Endothelial cell of umbilical vein (primary cell): ENCODE measurements at regions not wholly inside any gene's neighbourhood (a gene's known extent, or its start where the extent isn't known, plus 50 kb on each side); places are given as distances from the start of the nearest gene placed in this dataset.

ENCODE experiments used
- BruUV-seq: library from RNA; stranded (reverse); fragments of 400-500 nt; replicated peaks from 2 replicates; lab custom pipeline; 2021; lab: Mats Ljungman, UMichigan
- CTCF ChIA-PET: fragments of 300-600, 350-600 bp; sonication (Branson Sonifier 250); formaldehyde crosslinking; loops from one replicate; lab custom pipeline; 2021; ENCODE audit warnings: antibody characterized with exemption, inconsistent platforms; lab: Charles Lee
- POLR2A ChIA-PET: fragments of 300-600, 350-600 bp; sonication (Branson Sonifier 250); formaldehyde crosslinking; loops from one replicate; lab custom pipeline; 2021; ENCODE audit warnings: antibody characterized with exemption, inconsistent platforms; lab: Charles Lee
- DNase-seq: peaks from one replicate; pipeline ENCODE4 v3.0.0-alpha.2; 2011; ENCODE audit warnings: low read depth, low spot score
- FAIRE-seq: peaks from 2 replicates; lab custom pipeline; 2011; peaks lifted over from hg19 to GRCh38; lab: Jason Lieb, UNC
- H2AFZ ChIP-seq: 2 replicates; pipeline ENCODE4 v1.6.0; 2012; ENCODE audit warnings: low read depth, low read length, control low read depth, inconsistent platforms
- H3K27ac ChIP-seq: 2 replicates; pipeline ENCODE4 v1.5.1; 2011; ENCODE audit warnings: low read depth, mild to moderate bottlenecking, control low read depth, low read length, moderate library complexity; ENCODE audit not compliant: insufficient read depth
- H3K27me3 ChIP-seq, 2 experiments: 2 replicates each; pipeline versions ENCODE4 v1.6.0 to v1.6.1; 2011; ENCODE audit warnings: low read length in 2 of 2, mixed read lengths in 1 of 2; ENCODE audit not compliant: control insufficient read depth in 2 of 2, insufficient read depth in 2 of 2
- H3K36me3 ChIP-seq, 2 experiments: 2 replicates in 1 of 2; 3 replicates in 1 of 2; pipeline ENCODE4 v1.5.1; 2011; ENCODE audit warnings: low read length in 2 of 2, mild to moderate bottlenecking in 1 of 2, moderate library complexity in 1 of 2; ENCODE audit not compliant: control insufficient read depth in 2 of 2, insufficient read depth in 2 of 2; ENCODE audit errors: extremely low read depth in 1 of 2
- H3K4me1 ChIP-seq: 3 replicates; pipeline ENCODE4 v1.5.1; 2011; ENCODE audit warnings: mild to moderate bottlenecking, low read length; ENCODE audit not compliant: control insufficient read depth, insufficient read depth; ENCODE audit errors: extremely low read depth
- H3K4me2 ChIP-seq: 2 replicates; pipeline ENCODE4 v1.6.1; 2011; ENCODE audit warnings: low read length, control low read depth, mixed read lengths; ENCODE audit not compliant: insufficient read depth
- H3K4me3 ChIP-seq, 3 experiments: fragments of 200-600 bp in 1 of 3; sonication (generic), shearing (Covaris generic) in 1 of 3; replicated peaks in 1 of 3; 2 replicates each; pipeline ENCODE4 v1.5.1; 2011 to 2016; ENCODE audit warnings: control low read depth in 3 of 3, low read length in 3 of 3, mild to moderate bottlenecking in 2 of 3, inconsistent platforms in 1 of 3, low read depth in 1 of 3, moderate library complexity in 1 of 3; ENCODE audit not compliant: insufficient read depth in 1 of 3
- H3K79me2 ChIP-seq: 2 replicates; pipeline ENCODE4 v1.6.0; 2012; ENCODE audit warnings: low read length, inconsistent platforms; ENCODE audit not compliant: control insufficient read depth, insufficient read depth
- H3K9ac ChIP-seq: replicated peaks from 2 replicates; pipeline ENCODE3; 2011; ENCODE audit warnings: low read length, control low read depth; ENCODE audit not compliant: insufficient read depth; ENCODE audit errors: extremely low read depth
- H3K9me1 ChIP-seq: replicated peaks from 3 replicates; pipeline ENCODE4 v1.6.0; 2011; ENCODE audit warnings: mild to moderate bottlenecking, low read length; ENCODE audit not compliant: control insufficient read depth, insufficient read depth; ENCODE audit errors: extremely low read depth
- H3K9me3 ChIP-seq: replicated peaks from 2 replicates; pipeline ENCODE4 v1.5.1; 2012; ENCODE audit warnings: low read length, inconsistent platforms; ENCODE audit not compliant: control insufficient read depth, insufficient read depth
- H4K20me1 ChIP-seq: replicated peaks from 2 replicates; pipeline ENCODE3; 2011; ENCODE audit warnings: mild to moderate bottlenecking, low read length; ENCODE audit not compliant: control insufficient read depth, insufficient read depth; ENCODE audit errors: extremely low read depth
- EZH2 ChIP-seq: IDR thresholded peaks from 2 replicates; pipeline ENCODE4 v1.6.1; 2012; ENCODE audit warnings: borderline replicate concordance, low read depth, mild to moderate bottlenecking, moderate library complexity, low read length, inconsistent platforms; ENCODE audit not compliant: severe bottlenecking
- FOS ChIP-seq: IDR thresholded peaks from 2 replicates; pipeline ENCODE4 v1.6.1; 2011; ENCODE audit warnings: mild to moderate bottlenecking, low read length, moderate library complexity, borderline replicate concordance; ENCODE audit not compliant: insufficient read depth
- GATA2 ChIP-seq: IDR thresholded peaks from 2 replicates; pipeline ENCODE4 v1.7.0; 2011; ENCODE audit warnings: low read depth, mild to moderate bottlenecking, moderate library complexity, mixed read lengths, low read length; ENCODE audit not compliant: insufficient read length, insufficient read depth
- JUN ChIP-seq: IDR thresholded peaks from 2 replicates; pipeline ENCODE4 v1.6.1; 2011; ENCODE audit warnings: borderline replicate concordance, low read depth; ENCODE audit not compliant: insufficient read length, insufficient read depth
- MYC ChIP-seq: IDR thresholded peaks from one replicate; pipeline ENCODE4 v1.6.1; 2011; ENCODE audit warnings: mild to moderate bottlenecking, low read depth, low read length
- POLR2A ChIP-seq: IDR thresholded peaks from 2 replicates; pipeline ENCODE4 v1.6.1; 2012; ENCODE audit warnings: low read depth, mild to moderate bottlenecking, control low read depth, low read length
- POLR2AphosphoS5 ChIP-seq: IDR thresholded peaks from 2 replicates; pipeline ENCODE4 v1.6.1; 2012; ENCODE audit warnings: low read depth, mild to moderate bottlenecking, control low read depth, low read length, moderate library complexity; ENCODE audit not compliant: insufficient read depth
- dilution Hi-C: fragments of 300-500 bp; cut with MboI; formaldehyde crosslinking; loops from one replicate; pipeline ENCODE4 v1.15.0; 2019; ENCODE audit warnings: low sequenced_read_pairs; ENCODE audit not compliant: extremely low pct_ligation_motif_present
- intact Hi-C: fragments of 100-400 bp; cut with micrococcal nuclease; formaldehyde crosslinking; loops from one replicate; pipeline ENCODE4 v1.10.0; 2022
- TF ChIP-seq, protein P1 (sequence below), 2 donors: IDR thresholded peaks; 1 replicate in 1 of 2; 2 replicates in 1 of 2; pipeline ENCODE4 v1.5.1; 2011; ENCODE audit warnings: low read length in 2 of 2, mild to moderate bottlenecking in 2 of 2, moderate library complexity in 2 of 2, control low read depth in 1 of 2, inconsistent platforms in 1 of 2, low read depth in 1 of 2; ENCODE audit not compliant: insufficient read depth in 1 of 2; ENCODE audit errors: extremely low read depth in 1 of 2
- TF ChIP-seq, protein P2 (sequence below): IDR thresholded peaks from 2 replicates; pipeline ENCODE4 v1.6.1; 2011; ENCODE audit not compliant: insufficient read depth, insufficient read length

DNA sequence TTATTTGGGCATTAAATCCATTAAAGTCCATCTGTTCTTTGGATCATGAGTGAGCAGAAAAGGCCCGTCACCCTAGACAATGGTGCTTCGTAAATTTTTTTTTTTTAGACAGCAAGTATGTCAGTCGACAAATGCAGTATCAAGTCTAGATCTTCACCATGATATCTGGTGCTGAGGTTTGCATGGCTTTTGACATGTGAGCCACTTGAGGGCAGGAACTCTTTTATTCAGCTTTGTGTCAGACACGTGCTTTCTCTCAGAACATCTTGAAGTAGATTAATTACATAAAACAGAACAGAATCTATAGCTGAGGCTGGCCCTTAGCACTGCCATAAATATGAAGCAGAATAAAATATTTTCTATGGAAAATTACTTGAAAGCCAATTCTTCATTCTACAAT is 62.9 kb upstream of the CARD18 start:
- ChIA-PET CTCF (interaction anchor here (1.0 to 1.1 kb wide), 2 partner anchors 12 to 15 kb away, joined by 3 read pairs; no protein-coding TSS in a partner anchor), POLR2A (no interaction called here)
- H3K36me3 ChIP-seq, result no peaks in the 10 kb centered on the region
- no peaks in the 10 kb centered on the region for H3K4me1 ChIP-seq
- H3K79me2 ChIP-seq, result no peaks in the 10 kb centered on the region
- DNase-seq (no peak), FAIRE-seq (no peak)
- intact Hi-C loops (no loop called here), dilution Hi-C loops (no loop called here)
- no peak overlapping the region for H3K9ac ChIP-seq
- no peaks in the 10 kb centered on the region for H4K20me1 ChIP-seq
- H3K9me3 ChIP-seq, result no peaks in the 10 kb centered on the region
- TF ChIP-seq POLR2AphosphoS5 (no peak), EZH2 (no peak), FOS (no peak), JUN (no peak), POLR2A (no peak), MYC (no peak), GATA2 (no peak)
- TF ChIP-seq, protein P1, sequence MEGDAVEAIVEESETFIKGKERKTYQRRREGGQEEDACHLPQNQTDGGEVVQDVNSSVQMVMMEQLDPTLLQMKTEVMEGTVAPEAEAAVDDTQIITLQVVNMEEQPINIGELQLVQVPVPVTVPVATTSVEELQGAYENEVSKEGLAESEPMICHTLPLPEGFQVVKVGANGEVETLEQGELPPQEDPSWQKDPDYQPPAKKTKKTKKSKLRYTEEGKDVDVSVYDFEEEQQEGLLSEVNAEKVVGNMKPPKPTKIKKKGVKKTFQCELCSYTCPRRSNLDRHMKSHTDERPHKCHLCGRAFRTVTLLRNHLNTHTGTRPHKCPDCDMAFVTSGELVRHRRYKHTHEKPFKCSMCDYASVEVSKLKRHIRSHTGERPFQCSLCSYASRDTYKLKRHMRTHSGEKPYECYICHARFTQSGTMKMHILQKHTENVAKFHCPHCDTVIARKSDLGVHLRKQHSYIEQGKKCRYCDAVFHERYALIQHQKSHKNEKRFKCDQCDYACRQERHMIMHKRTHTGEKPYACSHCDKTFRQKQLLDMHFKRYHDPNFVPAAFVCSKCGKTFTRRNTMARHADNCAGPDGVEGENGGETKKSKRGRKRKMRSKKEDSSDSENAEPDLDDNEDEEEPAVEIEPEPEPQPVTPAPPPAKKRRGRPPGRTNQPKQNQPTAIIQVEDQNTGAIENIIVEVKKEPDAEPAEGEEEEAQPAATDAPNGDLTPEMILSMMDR (IDR thresholded peaks at IDR 0.05; ENCODE audit: extremely low read depth in 1 of 2, insufficient read depth in 1 of 2, low read depth in 1 of 2, low read length in 2 of 2), result no peak
- TF ChIP-seq, protein P2, sequence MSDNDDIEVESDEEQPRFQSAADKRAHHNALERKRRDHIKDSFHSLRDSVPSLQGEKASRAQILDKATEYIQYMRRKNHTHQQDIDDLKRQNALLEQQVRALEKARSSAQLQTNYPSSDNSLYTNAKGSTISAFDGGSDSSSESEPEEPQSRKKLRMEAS, result no peak
- no peak overlapping the region for H2AFZ ChIP-seq
- H3K27me3 ChIP-seq, result no peaks in the 10 kb centered on the region
- no TSS peak for BruUV-seq
- no peak overlapping the region for H3K4me3 ChIP-seq
- no peak overlapping the region for H3K27ac ChIP-seq
- no peak overlapping the region for H3K4me2 ChIP-seq
- H3K9me1 ChIP-seq, result no peaks in the 10 kb centered on the region
